IMR-90 (cell line): ENCODE measurements at regions not wholly inside any gene's neighbourhood (a gene's known extent, or its start where the extent isn't known, plus 50 kb on each side); places are given as distances from the start of the nearest gene placed in this dataset.

Source experiments
- ATAC-seq: fragments of 200-7000 bp; cut with Tn5 transposase; 2 replicates; pipeline ENCODE4 v1.9.1; 2020; ENCODE audit warnings: low read depth, mild to moderate bottlenecking, moderate library complexity
- BruUV-seq: library from RNA; stranded (reverse); fragments of 400-500 nt; replicated peaks from 2 replicates; lab custom pipeline; 2021; lab: Mats Ljungman, UMichigan
- CTCF ChIA-PET: fragments of 300-600 bp; formaldehyde crosslinking; extraction: SDS; loops from one replicate; lab custom pipeline; 2021; ENCODE audit warnings: antibody characterized with exemption; lab: Yijun Ruan, JAX
- POLR2A ChIA-PET: fragments of 300-600 bp; sonication (Branson Sonifier 250); formaldehyde crosslinking; loops from one replicate; lab custom pipeline; 2022; ENCODE audit warnings: antibody characterized with exemption; ENCODE audit not compliant: unreplicated experiment; lab: Charles Lee
- DNase-seq: peaks from one replicate; pipeline ENCODE4 v3.0.0; 2013
- H2AFZ ChIP-seq: replicated peaks from 2 replicates; pipeline ENCODE3; 2013; ENCODE audit warnings: low read length, mild to moderate bottlenecking; ENCODE audit not compliant: poor library complexity
- H2AK5ac ChIP-seq: 2 replicates; pipeline ENCODE4 v1.6.1; 2013; ENCODE audit warnings: low read depth, low read length, inconsistent platforms
- H2AK9ac ChIP-seq: replicated peaks from 2 replicates; pipeline ENCODE3; 2013; ENCODE audit warnings: mild to moderate bottlenecking, low read depth, low read length, moderate library complexity; ENCODE audit not compliant: poor library complexity
- H2BK120ac ChIP-seq: 2 replicates; pipeline ENCODE4 v1.6.1; 2013; ENCODE audit warnings: low read depth, low read length, inconsistent platforms
- H2BK15ac ChIP-seq: 3 replicates; pipeline ENCODE4 v1.6.1; 2013; ENCODE audit warnings: low read depth, low read length, inconsistent platforms
- H2BK20ac ChIP-seq: 2 replicates; pipeline ENCODE4 v1.6.1; 2013; ENCODE audit warnings: low read depth, mild to moderate bottlenecking, inconsistent platforms, low read length, moderate library complexity
- H2BK5ac ChIP-seq: 2 replicates; pipeline ENCODE4 v1.6.1; 2013; ENCODE audit warnings: mild to moderate bottlenecking, low read depth, low read length, inconsistent platforms; ENCODE audit not compliant: poor library complexity, severe bottlenecking
- H3K14ac ChIP-seq: replicated peaks from 2 replicates; pipeline ENCODE4 v1.6.1; 2013; ENCODE audit warnings: low read depth, low read length, inconsistent platforms
- H3K18ac ChIP-seq: 2 replicates; pipeline ENCODE4 v1.6.1; 2013; ENCODE audit warnings: low read depth, low read length, control low read depth
- H3K23ac ChIP-seq: 2 replicates; pipeline ENCODE4 v1.6.1; 2013; ENCODE audit warnings: low read depth, low read length, inconsistent platforms
- H3K27ac ChIP-seq: 2 replicates; pipeline ENCODE4 v1.5.1; 2013; ENCODE audit warnings: mild to moderate bottlenecking, control low read depth, low read length; ENCODE audit not compliant: insufficient read depth
- H3K27me3 ChIP-seq: 2 replicates; pipeline ENCODE4 v1.6.1; 2013; ENCODE audit warnings: low read length; ENCODE audit not compliant: control insufficient read depth, insufficient read depth
- H3K36me3 ChIP-seq: 2 replicates; pipeline ENCODE4 v1.6.1; 2013; ENCODE audit warnings: low read length, mixed read lengths; ENCODE audit not compliant: control insufficient read depth, insufficient read depth
- H3K4ac ChIP-seq: 2 replicates; pipeline ENCODE4 v1.6.1; 2013; ENCODE audit warnings: low read depth, low read length, inconsistent platforms
- H3K4me1 ChIP-seq: 2 replicates; pipeline ENCODE4 v1.6.1; 2013; ENCODE audit warnings: low read length, mixed read lengths; ENCODE audit not compliant: control insufficient read depth, insufficient read depth
- H3K4me2 ChIP-seq: 2 replicates; pipeline ENCODE4 v1.6.1; 2013; ENCODE audit warnings: low read depth, mild to moderate bottlenecking, control low read depth, low read length, moderate library complexity
- H3K4me3 ChIP-seq: 2 replicates; pipeline ENCODE4 v1.5.1; 2013; ENCODE audit warnings: low read depth, mild to moderate bottlenecking, control low read depth, low read length, moderate library complexity; ENCODE audit not compliant: insufficient read depth
- H3K56ac ChIP-seq: 2 replicates; pipeline ENCODE4 v1.6.1; 2013; ENCODE audit warnings: low read length, inconsistent platforms; ENCODE audit not compliant: insufficient read depth; ENCODE audit errors: extremely low read depth
- H3K79me1 ChIP-seq, 2 experiments: 2 replicates each; pipeline ENCODE4 v1.6.1; 2013; ENCODE audit warnings: low read length in 2 of 2, inconsistent platforms in 1 of 2, low read depth in 1 of 2
- H3K9ac ChIP-seq: 2 replicates; pipeline ENCODE4 v1.6.1; 2013; ENCODE audit warnings: low read depth, low read length, control low read depth
- H3K9me1 ChIP-seq: 2 replicates; pipeline ENCODE4 v1.6.1; 2013; ENCODE audit warnings: low read length, inconsistent platforms; ENCODE audit not compliant: insufficient read depth
- H3K9me3 ChIP-seq: 2 replicates; pipeline ENCODE4 v1.6.1; 2013; ENCODE audit warnings: low read length; ENCODE audit not compliant: control insufficient read depth, insufficient read depth
- H4K20me1 ChIP-seq: 2 replicates; pipeline ENCODE4 v1.6.1; 2013; ENCODE audit warnings: low read length, inconsistent platforms; ENCODE audit not compliant: insufficient read depth
- H4K5ac ChIP-seq: 2 replicates; pipeline ENCODE4 v1.6.1; 2013; ENCODE audit warnings: mild to moderate bottlenecking, low read depth, low read length, control low read depth
- H4K8ac ChIP-seq, 2 experiments: 2 replicates each; pipeline ENCODE4 v1.6.1; 2013; ENCODE audit warnings: low read depth in 2 of 2, low read length in 2 of 2, control low read depth in 1 of 2, inconsistent platforms in 1 of 2
- H4K91ac ChIP-seq: 2 replicates; pipeline ENCODE4 v1.6.1; 2013; ENCODE audit warnings: low read depth, low read length, inconsistent platforms; ENCODE audit not compliant: insufficient read depth
- CEBPB ChIP-seq: IDR thresholded peaks from 2 replicates; pipeline ENCODE4 v1.6.1; 2012; ENCODE audit warnings: low read depth, low read length, improper control_type of control experiment
- MAZ ChIP-seq: IDR thresholded peaks from 2 replicates; pipeline ENCODE4 v1.6.1; 2012; ENCODE audit warnings: low read depth, mild to moderate bottlenecking, low read length, improper control_type of control experiment, moderate library complexity, borderline replicate concordance
- POLR2A ChIP-seq: IDR thresholded peaks from 2 replicates; pipeline ENCODE4 v1.6.1; 2012; ENCODE audit warnings: mild to moderate bottlenecking, low read depth, low read length
- RAD21 ChIP-seq: IDR thresholded peaks from 2 replicates; pipeline ENCODE4 v1.6.1; 2012; ENCODE audit warnings: low read length, improper control_type of control experiment
- RFX5 ChIP-seq: IDR thresholded peaks from 2 replicates; pipeline ENCODE4 v1.8.0; 2012; ENCODE audit warnings: low read depth, mild to moderate bottlenecking, low read length, moderate library complexity
- WGBS, 2 experiments: methylation state at CpG; one replicate each; pipeline versions ENCODE4 v1.1.5 to v1.1.7; 2013; ENCODE audit warnings: missing lambda C conversion rate in 2 of 2; ENCODE audit not compliant: insufficient read length in 1 of 2; ENCODE audit errors: extremely low coverage in 2 of 2; 5-methylcytosine and 5-hydroxymethylcytosine counted together
- dilution Hi-C: fragments of 300-500 bp; cut with HindIII; formaldehyde crosslinking; loops from one replicate; pipeline ENCODE4 v1.14.3; 2018; ENCODE audit warnings: low sequenced_read_pairs; ENCODE audit not compliant: unreplicated experiment
- in situ Hi-C: fragments of 300-500 bp; cut with MboI; formaldehyde crosslinking; loops from 3 replicates; pipeline ENCODE4 v1.14.3; 2019; ENCODE audit warnings: low sequenced_read_pairs, inconsistent platforms, mixed read lengths
- intact Hi-C: fragments of 100-400 bp; cut with micrococcal nuclease; formaldehyde crosslinking; loops from 2 replicates; pipeline ENCODE4 v1.10.0; 2022
- TF ChIP-seq, protein P1 (sequence below): conservative IDR thresholded peaks from 2 replicates; pipeline ENCODE4 v1.5.1; 2012; ENCODE audit warnings: mild to moderate bottlenecking, low read depth, low read length, improper control_type of control experiment
- TF ChIP-seq, protein P2 (sequence below): fragments of 150-350 bp; IDR thresholded peaks from 2 replicates; pipeline ENCODE4 v1.6.1; 2016; ENCODE audit warnings: low read depth, mild to moderate bottlenecking, low read length, moderate library complexity, borderline replicate concordance

DNA sequence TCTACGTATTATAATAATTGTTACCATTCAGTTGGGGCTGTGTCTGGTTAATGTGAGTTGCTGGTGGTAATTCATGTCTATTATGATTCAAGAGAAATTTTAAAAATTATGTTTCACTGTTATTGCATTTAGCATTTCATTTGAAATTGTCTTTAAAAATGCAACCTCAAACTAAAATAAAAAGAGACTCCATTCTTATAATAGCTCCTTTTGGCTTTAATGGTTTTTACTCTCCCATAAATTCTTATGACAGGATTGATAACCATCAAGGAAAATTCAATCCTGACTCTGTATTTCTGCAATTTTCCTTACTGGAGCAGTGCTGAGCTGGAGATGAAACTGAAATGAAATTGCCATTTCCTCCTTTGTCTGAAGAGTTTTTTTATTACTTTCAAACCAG, 262.7 kb downstream of the REEP3 start:
- no TSS peak for BruUV-seq
- DNase-seq: no peak
- no CpG with 5 or more reads among the region's 1 CpG for WGBS, 2 experiments
- no peak overlapping the region for H2BK5ac ChIP-seq
- H2AK5ac ChIP-seq: no peak overlapping the region
- no peak overlapping the region for H3K9ac ChIP-seq
- H3K4ac ChIP-seq: no peak overlapping the region
- H4K91ac ChIP-seq: no peak overlapping the region
- H2AFZ ChIP-seq: no peak overlapping the region
- intact Hi-C loops (no loop called here), dilution Hi-C loops (no loop called here), in situ Hi-C loops (no loop called here)
- H4K8ac ChIP-seq: no peak overlapping the region
- no peak overlapping the region for H3K56ac ChIP-seq
- H4K5ac ChIP-seq: no peak overlapping the region
- H3K4me2 ChIP-seq: no peak overlapping the region
- H3K4me1 ChIP-seq: no peaks in the 10 kb centered on the region
- no peaks in the 10 kb centered on the region for H3K9me3 ChIP-seq
- H3K27ac ChIP-seq: no peak overlapping the region
- TF ChIP-seq MAZ (no peak), RAD21 (no peak), CEBPB (no peak), POLR2A (no peak), RFX5 (no peak)
- TF ChIP-seq, protein P1, sequence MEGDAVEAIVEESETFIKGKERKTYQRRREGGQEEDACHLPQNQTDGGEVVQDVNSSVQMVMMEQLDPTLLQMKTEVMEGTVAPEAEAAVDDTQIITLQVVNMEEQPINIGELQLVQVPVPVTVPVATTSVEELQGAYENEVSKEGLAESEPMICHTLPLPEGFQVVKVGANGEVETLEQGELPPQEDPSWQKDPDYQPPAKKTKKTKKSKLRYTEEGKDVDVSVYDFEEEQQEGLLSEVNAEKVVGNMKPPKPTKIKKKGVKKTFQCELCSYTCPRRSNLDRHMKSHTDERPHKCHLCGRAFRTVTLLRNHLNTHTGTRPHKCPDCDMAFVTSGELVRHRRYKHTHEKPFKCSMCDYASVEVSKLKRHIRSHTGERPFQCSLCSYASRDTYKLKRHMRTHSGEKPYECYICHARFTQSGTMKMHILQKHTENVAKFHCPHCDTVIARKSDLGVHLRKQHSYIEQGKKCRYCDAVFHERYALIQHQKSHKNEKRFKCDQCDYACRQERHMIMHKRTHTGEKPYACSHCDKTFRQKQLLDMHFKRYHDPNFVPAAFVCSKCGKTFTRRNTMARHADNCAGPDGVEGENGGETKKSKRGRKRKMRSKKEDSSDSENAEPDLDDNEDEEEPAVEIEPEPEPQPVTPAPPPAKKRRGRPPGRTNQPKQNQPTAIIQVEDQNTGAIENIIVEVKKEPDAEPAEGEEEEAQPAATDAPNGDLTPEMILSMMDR: no peak
- TF ChIP-seq, protein P2, sequence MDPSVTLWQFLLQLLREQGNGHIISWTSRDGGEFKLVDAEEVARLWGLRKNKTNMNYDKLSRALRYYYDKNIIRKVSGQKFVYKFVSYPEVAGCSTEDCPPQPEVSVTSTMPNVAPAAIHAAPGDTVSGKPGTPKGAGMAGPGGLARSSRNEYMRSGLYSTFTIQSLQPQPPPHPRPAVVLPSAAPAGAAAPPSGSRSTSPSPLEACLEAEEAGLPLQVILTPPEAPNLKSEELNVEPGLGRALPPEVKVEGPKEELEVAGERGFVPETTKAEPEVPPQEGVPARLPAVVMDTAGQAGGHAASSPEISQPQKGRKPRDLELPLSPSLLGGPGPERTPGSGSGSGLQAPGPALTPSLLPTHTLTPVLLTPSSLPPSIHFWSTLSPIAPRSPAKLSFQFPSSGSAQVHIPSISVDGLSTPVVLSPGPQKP: no peak
- H2BK15ac ChIP-seq: no peak overlapping the region
- no peaks in the 10 kb centered on the region for H4K20me1 ChIP-seq
- H2BK20ac ChIP-seq: no peak overlapping the region
- H3K9me1 ChIP-seq: no peaks in the 10 kb centered on the region
- H3K18ac ChIP-seq: no peak overlapping the region
- no peak overlapping the region for H2AK9ac ChIP-seq
- no peak overlapping the region for H3K23ac ChIP-seq
- ChIA-PET CTCF (no interaction called here), POLR2A (no interaction called here)
- no peak for ATAC-seq
- no peak overlapping the region for H3K14ac ChIP-seq
- no peak overlapping the region for H2BK120ac ChIP-seq
- H3K79me1 ChIP-seq: no peaks in the 10 kb centered on the region
- H3K4me3 ChIP-seq: no peak overlapping the region
- no peaks in the 10 kb centered on the region for H3K36me3 ChIP-seq
- peaks cover under 1% of the 10 kb centered on the region; the same call in 1 of the 2 replicates for H3K27me3 ChIP-seq
